Gastrocnemius medialis (tissue), 4 donors: ENCODE measurements at regions not wholly inside any gene's neighbourhood (a gene's known extent, or its start where the extent isn't known, plus 50 kb on each side); places are given as distances from the start of the nearest gene placed in this dataset.

ENCODE experiments used
- ATAC-seq, 2 donors: fragments of 150-250 bp; one replicate each; pipeline ENCODE4 v1.9.1; 2016
- DNase-seq, 2 donors: peaks; one replicate each; pipeline ENCODE4 v3.0.0-alpha.2; 2019
- H3K27ac ChIP-seq, 4 donors: fragments of 200-600 bp; sonication (generic); 1 replicate in 1 of 4; 2 replicates in 3 of 4; pipeline ENCODE4 v1.5.1; 2016 to 2018; ENCODE audit warnings: mild to moderate bottlenecking in 2 of 4, moderate library complexity in 1 of 4
- H3K27me3 ChIP-seq, 3 donors: fragments of 200-600 bp; sonication (generic) in 2 of 3; 1 replicate in 1 of 3; 2 replicates in 2 of 3; pipeline versions ENCODE4 v1.5.1 to v1.6.0; 2016 to 2019; ENCODE audit warnings: mild to moderate bottlenecking in 1 of 3, moderate library complexity in 1 of 3
- H3K36me3 ChIP-seq, 2 donors: fragments of 200-600 bp; sonication (generic) in 1 of 2; one replicate each; pipeline ENCODE4 v1.5.1; 2017 to 2018
- H3K4me1 ChIP-seq, 2 donors: fragments of 200-600 bp; sonication (generic) in 1 of 2; one replicate each; pipeline ENCODE4 v1.5.1; 2016 to 2017; ENCODE audit warnings: mild to moderate bottlenecking in 2 of 2
- H3K4me3 ChIP-seq, 4 donors: fragments of 200-600 bp; sonication (generic) in 3 of 4; 1 replicate in 1 of 4; 2 replicates in 3 of 4; pipeline ENCODE4 v1.5.1; 2016 to 2019; ENCODE audit warnings: mild to moderate bottlenecking in 2 of 4
- H3K9me3 ChIP-seq, 3 donors: fragments of 200-600 bp; sonication (generic) in 2 of 3; 1 replicate in 1 of 3; 2 replicates in 2 of 3; pipeline ENCODE4 v1.5.1; 2016 to 2019
- POLR2A ChIP-seq, 2 donors: fragments of 450-650 bp; IDR thresholded peaks; one replicate each; pipeline ENCODE4 v1.6.1; 2017; ENCODE audit warnings: antibody characterized with exemption in 2 of 2, mild to moderate bottlenecking in 2 of 2, moderate library complexity in 2 of 2
- in situ Hi-C, 4 donors: fragments of 200-750 bp; cut with MboI; loops; one replicate each; pipeline versions ENCODE4 v1.15.0 to v1.8.0; 2017; ENCODE audit warnings: low sequenced_read_pairs in 4 of 4
- intact Hi-C: fragments of 100-400 bp; cut with DNase I; formaldehyde crosslinking; loops from one replicate; pipeline ENCODE4 v1.15.1; 2023; ENCODE audit warnings: low total_unique reads
- TF ChIP-seq, protein P1 (sequence below), 5 experiments: fragments of 450-650 bp in 3 of 5; fragments of 200-600 bp in 2 of 5; sonication (generic) in 2 of 5; IDR thresholded peaks in 4 of 5; conservative IDR thresholded peaks in 1 of 5; 1 replicate in 4 of 5; 2 replicates in 1 of 5; pipeline ENCODE4 v1.5.1; 2016 to 2019; ENCODE audit warnings: antibody characterized with exemption in 5 of 5, mild to moderate bottlenecking in 3 of 5, moderate library complexity in 3 of 5

DNA sequence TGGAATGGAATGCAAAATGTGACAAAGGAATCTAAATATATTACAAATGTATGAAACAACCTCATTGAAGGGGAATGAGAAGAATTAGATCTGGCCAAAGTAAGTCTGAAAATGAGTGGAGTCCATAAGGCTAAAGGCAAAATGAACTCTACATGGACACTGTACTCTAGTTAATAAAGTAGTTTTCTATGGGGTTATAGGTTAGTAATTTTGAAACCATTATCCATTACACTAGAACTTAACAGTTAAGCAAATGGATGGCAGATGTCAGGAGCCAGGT is 222.1 kb downstream of the NUAK1 start:
- Histone ChIP-seq H3K36me3 (no peaks in the 10 kb centered on the region), H3K9me3 (no peaks in the 10 kb centered on the region), H3K4me1 (peaks cover 6 to 14% of the 10 kb centered on the region in 2 donors), H3K27ac (no peak overlapping the region), H3K4me3 (no peak overlapping the region), H3K27me3 (no peaks in the 10 kb centered on the region)
- TF ChIP-seq POLR2A (IDR thresholded peaks at IDR 0.05) = no peak
- TF ChIP-seq, protein P1, sequence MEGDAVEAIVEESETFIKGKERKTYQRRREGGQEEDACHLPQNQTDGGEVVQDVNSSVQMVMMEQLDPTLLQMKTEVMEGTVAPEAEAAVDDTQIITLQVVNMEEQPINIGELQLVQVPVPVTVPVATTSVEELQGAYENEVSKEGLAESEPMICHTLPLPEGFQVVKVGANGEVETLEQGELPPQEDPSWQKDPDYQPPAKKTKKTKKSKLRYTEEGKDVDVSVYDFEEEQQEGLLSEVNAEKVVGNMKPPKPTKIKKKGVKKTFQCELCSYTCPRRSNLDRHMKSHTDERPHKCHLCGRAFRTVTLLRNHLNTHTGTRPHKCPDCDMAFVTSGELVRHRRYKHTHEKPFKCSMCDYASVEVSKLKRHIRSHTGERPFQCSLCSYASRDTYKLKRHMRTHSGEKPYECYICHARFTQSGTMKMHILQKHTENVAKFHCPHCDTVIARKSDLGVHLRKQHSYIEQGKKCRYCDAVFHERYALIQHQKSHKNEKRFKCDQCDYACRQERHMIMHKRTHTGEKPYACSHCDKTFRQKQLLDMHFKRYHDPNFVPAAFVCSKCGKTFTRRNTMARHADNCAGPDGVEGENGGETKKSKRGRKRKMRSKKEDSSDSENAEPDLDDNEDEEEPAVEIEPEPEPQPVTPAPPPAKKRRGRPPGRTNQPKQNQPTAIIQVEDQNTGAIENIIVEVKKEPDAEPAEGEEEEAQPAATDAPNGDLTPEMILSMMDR (IDR thresholded peaks at IDR 0.05 in 4 of 5, conservative IDR thresholded peaks at IDR 0.05 in 1 of 5) = no peak
- intact Hi-C loops (no loop called here), in situ Hi-C loops (no loop called here)
- ATAC-seq (no peak), DNase-seq (no peak)

DNA sequence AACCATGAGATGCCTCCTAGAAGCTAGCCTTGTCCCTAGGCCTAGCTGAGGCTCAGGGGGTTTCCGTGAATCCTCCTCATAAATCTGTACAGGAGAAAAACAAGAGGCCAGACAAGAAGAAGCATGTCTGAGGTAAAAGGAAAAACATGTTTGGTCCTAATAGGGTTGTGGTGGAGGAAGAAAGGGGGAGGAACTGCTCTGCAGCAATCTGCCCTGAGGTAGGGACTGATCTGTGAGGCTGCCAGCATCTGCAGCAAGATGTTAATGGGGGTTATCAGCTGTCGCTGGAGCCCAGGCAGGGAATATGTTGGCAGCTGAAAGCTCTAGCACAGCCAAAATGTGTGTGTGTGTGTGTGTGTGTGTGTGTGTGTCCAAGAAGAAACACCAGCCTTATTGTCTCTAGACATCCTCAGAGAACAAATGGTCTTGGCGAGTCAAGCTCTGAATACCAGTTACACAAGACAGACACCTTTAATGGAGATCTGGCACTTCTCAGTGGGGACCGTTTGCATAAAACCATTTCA is 218.5 kb downstream of the NUAK1 start:
- ATAC-seq = no peak
- no peaks in the 10 kb centered on the region for H3K36me3 ChIP-seq
- intact Hi-C loops = loop anchor here (5.0 kb wide), 1 partner anchor 47 kb away; no protein-coding TSS in a partner anchor
- no peaks in the 10 kb centered on the region for H3K27me3 ChIP-seq
- DNase-seq = no peak
- in situ Hi-C loops = no loop called here
- TF ChIP-seq, protein P1 (IDR thresholded peaks at IDR 0.05 in 4 of 5, conservative IDR thresholded peaks at IDR 0.05 in 1 of 5) = no peak
- no peak for TF ChIP-seq POLR2A (IDR thresholded peaks at IDR 0.05)
- H3K27ac ChIP-seq = peak overlapping the region; percentile 77 to 89 (median 86)
- H3K4me3 ChIP-seq = no peak overlapping the region
- H3K9me3 ChIP-seq = no peaks in the 10 kb centered on the region
- peaks cover 25 to 34% of the 10 kb centered on the region in 2 donors for H3K4me1 ChIP-seq

DNA sequence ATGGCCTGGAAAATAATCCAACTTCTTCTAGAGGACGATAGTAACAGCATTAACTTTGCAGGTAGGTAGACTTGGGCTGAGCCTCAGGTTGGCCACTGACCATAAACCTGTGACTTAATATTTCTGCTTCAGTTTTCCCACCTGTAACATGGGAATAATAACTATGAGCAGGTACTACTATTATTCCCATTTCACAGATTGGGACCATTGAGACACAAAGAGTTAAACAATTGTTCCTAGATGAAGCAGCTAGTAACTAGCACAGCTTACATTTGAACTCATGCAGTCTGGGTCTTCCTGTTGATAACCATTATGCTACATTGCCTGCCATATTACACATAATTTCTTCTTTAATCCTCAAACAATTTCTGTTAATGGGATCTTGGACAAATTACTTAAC is 217.7 kb downstream of the NUAK1 start:
- no peaks in the 10 kb centered on the region for H3K27me3 ChIP-seq
- ATAC-seq (no peak), DNase-seq (no peak)
- H3K4me3 ChIP-seq = no peak overlapping the region
- no peaks in the 10 kb centered on the region for H3K36me3 ChIP-seq
- peaks cover 25 to 34% of the 10 kb centered on the region in 2 donors for H3K4me1 ChIP-seq
- intact Hi-C loops (loop anchor here (5.0 kb wide), 1 partner anchor 46 kb away; no protein-coding TSS in a partner anchor), in situ Hi-C loops (no loop called here)
- peak overlapping the region; percentile 77 to 89 (median 86) for H3K27ac ChIP-seq
- no peak for TF ChIP-seq POLR2A (IDR thresholded peaks at IDR 0.05)
- TF ChIP-seq, protein P1 (IDR thresholded peaks at IDR 0.05 in 4 of 5, conservative IDR thresholded peaks at IDR 0.05 in 1 of 5) = no peak
- no peaks in the 10 kb centered on the region for H3K9me3 ChIP-seq

DNA sequence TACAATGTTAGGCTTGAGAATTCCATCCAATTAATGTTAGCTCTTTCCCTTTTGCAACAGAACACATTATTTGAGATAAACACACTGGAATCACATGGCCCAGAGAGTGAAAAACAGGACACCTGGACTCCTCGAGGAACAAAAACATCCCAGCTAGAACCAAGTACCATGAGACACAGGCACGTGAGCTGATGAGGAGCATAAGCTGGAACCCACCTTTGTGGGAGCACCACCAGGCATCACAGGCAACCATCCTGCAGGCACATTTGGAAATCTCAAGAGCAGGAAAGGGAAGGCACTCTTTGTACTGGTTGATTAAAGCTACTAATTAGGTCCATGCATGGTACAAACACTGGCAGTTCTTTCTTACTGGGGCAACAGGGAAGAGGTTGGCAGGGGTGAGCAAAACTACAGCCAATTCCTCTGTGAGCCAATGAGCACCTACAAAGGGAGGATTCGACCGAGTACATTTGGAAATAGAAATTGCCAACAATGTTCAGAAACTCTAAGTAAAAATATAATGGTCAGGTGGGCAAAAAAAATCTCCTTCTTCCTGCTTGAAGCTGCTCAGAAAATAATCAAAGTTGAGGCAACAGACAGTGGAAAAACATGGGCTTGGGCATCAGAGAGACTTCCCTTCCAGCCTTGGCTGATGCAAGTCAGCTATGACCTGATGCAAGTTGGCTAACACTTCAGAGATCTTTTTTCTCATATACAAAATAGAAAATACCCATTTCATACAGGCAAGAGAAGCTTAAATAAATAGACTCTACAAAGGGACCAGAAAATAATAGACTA is 216.7 kb downstream of the NUAK1 start:
- Histone ChIP-seq H3K27me3 (no peaks in the 10 kb centered on the region), H3K27ac (peak overlapping the region; percentile 77 to 89 (median 86)), H3K36me3 (no peaks in the 10 kb centered on the region), H3K9me3 (no peaks in the 10 kb centered on the region), H3K4me3 (no peak overlapping the region), H3K4me1 (peaks cover 25 to 34% of the 10 kb centered on the region in 2 donors)
- in situ Hi-C loops (no loop called here), intact Hi-C loops (loop anchor here (1.0 to 5.0 kb wide), 3 partner anchors 45 to 217 kb away; no protein-coding TSS in a partner anchor)
- DNase-seq (peak; percentile 41 to 81), ATAC-seq (peak; percentile 78 to 86)
- TF ChIP-seq, protein P1 (IDR thresholded peaks at IDR 0.05 in 4 of 5, conservative IDR thresholded peaks at IDR 0.05 in 1 of 5) = no peak
- TF ChIP-seq POLR2A (IDR thresholded peaks at IDR 0.05) = no peak
